ENCODE measurements at regions not wholly inside any gene's neighbourhood (a gene's known extent, or its start where the extent isn't known, plus 50 kb on each side); places are given as distances from the start of the nearest gene placed in this dataset.

DNA sequence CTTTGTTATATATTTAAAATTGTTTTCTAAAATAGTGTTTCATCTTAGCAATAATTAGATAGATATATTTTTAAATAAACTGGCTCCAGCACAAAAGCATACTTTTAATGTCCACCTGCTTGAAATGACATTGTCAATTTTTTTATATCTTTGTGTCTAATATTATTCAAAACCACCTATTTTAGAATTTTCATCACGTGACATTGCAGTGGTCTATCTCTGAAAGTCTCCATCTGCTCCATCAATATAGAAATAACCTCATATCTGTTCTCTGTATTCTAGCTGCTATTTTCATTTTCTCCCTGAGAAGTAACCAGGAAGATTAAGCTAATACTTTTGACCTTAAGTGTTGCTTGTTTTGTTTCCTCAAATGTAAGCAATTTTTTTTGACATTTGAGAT is 248.0 kb upstream of the CNTNAP5 start:
- TF ChIP-seq, protein P1, sequence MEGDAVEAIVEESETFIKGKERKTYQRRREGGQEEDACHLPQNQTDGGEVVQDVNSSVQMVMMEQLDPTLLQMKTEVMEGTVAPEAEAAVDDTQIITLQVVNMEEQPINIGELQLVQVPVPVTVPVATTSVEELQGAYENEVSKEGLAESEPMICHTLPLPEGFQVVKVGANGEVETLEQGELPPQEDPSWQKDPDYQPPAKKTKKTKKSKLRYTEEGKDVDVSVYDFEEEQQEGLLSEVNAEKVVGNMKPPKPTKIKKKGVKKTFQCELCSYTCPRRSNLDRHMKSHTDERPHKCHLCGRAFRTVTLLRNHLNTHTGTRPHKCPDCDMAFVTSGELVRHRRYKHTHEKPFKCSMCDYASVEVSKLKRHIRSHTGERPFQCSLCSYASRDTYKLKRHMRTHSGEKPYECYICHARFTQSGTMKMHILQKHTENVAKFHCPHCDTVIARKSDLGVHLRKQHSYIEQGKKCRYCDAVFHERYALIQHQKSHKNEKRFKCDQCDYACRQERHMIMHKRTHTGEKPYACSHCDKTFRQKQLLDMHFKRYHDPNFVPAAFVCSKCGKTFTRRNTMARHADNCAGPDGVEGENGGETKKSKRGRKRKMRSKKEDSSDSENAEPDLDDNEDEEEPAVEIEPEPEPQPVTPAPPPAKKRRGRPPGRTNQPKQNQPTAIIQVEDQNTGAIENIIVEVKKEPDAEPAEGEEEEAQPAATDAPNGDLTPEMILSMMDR (conservative IDR thresholded peaks at IDR 0.05 in 1 of 2, IDR thresholded peaks at IDR 0.05 in 1 of 2; ENCODE audit: extremely low read depth in 1 of 2, insufficient read depth in 1 of 2, low read depth in 1 of 2, low read length in 2 of 2): no peak
- no peak for TF ChIP-seq EZH2 (IDR thresholded peaks at IDR 0.05; ENCODE audit: borderline replicate concordance, low read length)
